Duodenal mucosa (tissue), 2 donors: ENCODE measurements at regions not wholly inside any gene's neighbourhood (a gene's known extent, or its start where the extent isn't known, plus 50 kb on each side); places are given as distances from the start of the nearest gene placed in this dataset.

Experiments
- H3K27ac ChIP-seq: one replicate; pipeline ENCODE4 v1.7.0; 2013; ENCODE audit warnings: low read depth, low read length
- H3K27me3 ChIP-seq, 2 donors: one replicate each; pipeline ENCODE4 v1.7.0; 2013; ENCODE audit warnings: low read length in 2 of 2, control low read depth in 1 of 2; ENCODE audit not compliant: insufficient read depth in 2 of 2, control insufficient read depth in 1 of 2
- H3K36me3 ChIP-seq, 2 donors: one replicate each; pipeline ENCODE4 v1.7.0; 2013; ENCODE audit warnings: low read length in 2 of 2, control low read depth in 1 of 2; ENCODE audit not compliant: insufficient read depth in 2 of 2, control insufficient read depth in 1 of 2
- H3K4me1 ChIP-seq, 2 donors: one replicate each; pipeline ENCODE4 v1.7.0; 2013; ENCODE audit warnings: low read length in 2 of 2, control low read depth in 1 of 2; ENCODE audit not compliant: insufficient read depth in 2 of 2, control insufficient read depth in 1 of 2
- H3K4me3 ChIP-seq, 2 donors: one replicate each; pipeline ENCODE4 v1.7.0; 2013; ENCODE audit warnings: low read length in 2 of 2, low read depth in 1 of 2
- H3K9ac ChIP-seq, 2 donors: one replicate each; pipeline ENCODE4 v1.7.0; 2013; ENCODE audit warnings: low read length in 2 of 2, low read depth in 1 of 2
- H3K9me3 ChIP-seq, 2 donors: one replicate each; pipeline ENCODE4 v1.7.0; 2013; ENCODE audit warnings: low read length in 2 of 2, control low read depth in 1 of 2; ENCODE audit not compliant: control insufficient read depth in 1 of 2

DNA sequence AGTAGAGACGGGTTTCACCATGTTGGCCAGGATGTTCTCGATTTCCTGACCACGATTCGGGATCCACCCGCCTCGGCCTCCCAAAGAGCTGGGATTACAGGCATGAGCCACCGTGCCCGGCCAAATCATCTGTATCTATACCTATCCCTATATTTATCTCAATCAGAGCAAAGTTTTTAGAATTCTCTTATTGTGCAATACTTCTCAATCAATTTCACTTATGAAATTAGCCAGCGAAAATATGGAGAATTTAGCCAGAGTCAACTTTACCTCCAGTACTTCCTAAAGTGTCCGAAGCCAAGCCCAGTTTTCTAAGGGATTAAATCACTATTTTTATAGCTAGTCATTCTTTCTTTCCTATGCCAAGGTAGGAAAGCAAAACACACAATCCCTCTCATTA lies 319.1 kb upstream of the PFKP start:
- Histone ChIP-seq H3K36me3 (no peaks in the 10 kb centered on the region), H3K9me3 (no peaks in the 10 kb centered on the region), H3K4me3 (no peak overlapping the region), H3K27me3 (no peaks in the 10 kb centered on the region), H3K9ac (no peak overlapping the region), H3K27ac (no peak overlapping the region), H3K4me1 (no peaks in the 10 kb centered on the region)

GRCh38 chr10:2746638-2747037 lies 320.7 kb upstream of the PFKP start:
- Histone ChIP-seq H3K27ac (no peak overlapping the region), H3K36me3 (no peaks in the 10 kb centered on the region), H3K9me3 (no peaks in the 10 kb centered on the region), H3K9ac (no peak overlapping the region), H3K27me3 (no peaks in the 10 kb centered on the region), H3K4me1 (no peaks in the 10 kb centered on the region), H3K4me3 (no peak overlapping the region)

GRCh38 chr10:2745666-2746065 lies 321.7 kb upstream of the PFKP start:
- Histone ChIP-seq H3K4me3 (no peak overlapping the region), H3K9me3 (no peaks in the 10 kb centered on the region), H3K9ac (no peak overlapping the region), H3K27ac (no peak overlapping the region), H3K27me3 (no peaks in the 10 kb centered on the region), H3K36me3 (no peaks in the 10 kb centered on the region), H3K4me1 (no peaks in the 10 kb centered on the region)

- Histone ChIP-seq H3K4me1 (no peaks in the 10 kb centered on the region), H3K9ac (no peak overlapping the region), H3K9me3 (no peaks in the 10 kb centered on the region), H3K4me3 (no peak overlapping the region), H3K27ac (no peak overlapping the region), H3K36me3 (no peaks in the 10 kb centered on the region), H3K27me3 (no peaks in the 10 kb centered on the region)
Observed at GRCh38 chr10:2744547-2745200, 322.7 kb upstream of the PFKP start.

DNA sequence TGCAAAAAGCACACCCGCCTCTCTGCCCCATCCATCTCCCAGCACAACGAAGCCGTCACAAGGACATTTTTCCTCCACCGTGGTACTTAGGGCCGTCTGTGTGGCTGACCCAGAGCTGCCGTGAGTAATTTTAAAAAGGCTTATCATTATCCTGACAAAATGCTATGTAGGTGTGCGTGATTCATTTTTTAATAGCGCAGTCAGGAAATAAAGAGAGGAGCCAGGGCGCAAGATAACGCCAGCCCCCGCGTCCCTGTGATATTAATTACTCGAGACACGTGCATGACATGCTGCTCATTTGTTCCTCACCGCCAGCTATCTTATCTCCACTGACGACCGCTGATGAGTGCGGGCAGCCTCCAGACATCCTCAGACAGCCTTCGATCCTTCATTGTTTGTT lies 332.7 kb upstream of the PFKP start:
- H3K27ac ChIP-seq: no peak overlapping the region
- peaks cover 0 to 2% of the 10 kb centered on the region in 2 donors for H3K9me3 ChIP-seq
- H3K4me3 ChIP-seq: no peak overlapping the region
- H3K9ac ChIP-seq: no peak overlapping the region
- no peaks in the 10 kb centered on the region for H3K27me3 ChIP-seq
- H3K4me1 ChIP-seq: no peaks in the 10 kb centered on the region
- no peaks in the 10 kb centered on the region for H3K36me3 ChIP-seq

GRCh38 chr10:2733278-2733963 lies 333.9 kb upstream of the PFKP start:
- no peak overlapping the region for H3K27ac ChIP-seq
- peaks cover 0 to 2% of the 10 kb centered on the region in 2 donors for H3K9me3 ChIP-seq
- no peaks in the 10 kb centered on the region for H3K4me1 ChIP-seq
- H3K36me3 ChIP-seq: no peaks in the 10 kb centered on the region
- H3K9ac ChIP-seq: no peak overlapping the region
- no peaks in the 10 kb centered on the region for H3K27me3 ChIP-seq
- no peak overlapping the region for H3K4me3 ChIP-seq

DNA sequence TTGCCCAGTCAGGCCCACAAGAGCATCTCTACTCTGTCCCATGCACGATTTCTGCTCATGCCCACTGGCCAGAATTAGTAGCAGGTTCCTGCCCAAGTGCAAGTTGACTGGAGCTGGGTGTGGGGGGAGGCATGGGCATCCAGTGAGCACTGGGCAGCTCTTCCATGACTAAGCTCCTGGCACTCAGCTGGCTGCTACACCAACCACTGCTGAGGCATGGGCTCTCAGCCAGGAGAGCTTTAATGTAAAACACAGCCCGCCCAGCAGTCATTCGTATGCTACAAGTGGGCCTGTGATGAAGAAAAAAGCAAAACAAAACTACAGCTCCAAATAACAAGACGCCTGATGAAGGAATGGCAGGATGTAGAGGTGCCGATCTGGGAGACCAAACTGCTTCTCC lies 335.4 kb upstream of the PFKP start:
- Histone ChIP-seq H3K27me3 (no peaks in the 10 kb centered on the region), H3K9ac (no peak overlapping the region), H3K36me3 (no peaks in the 10 kb centered on the region)

GRCh38 chr10:2729197-2729596 lies 338.2 kb upstream of the PFKP start:
- no peak overlapping the region for H3K4me3 ChIP-seq
- no peak overlapping the region for H3K27ac ChIP-seq
- peaks cover 0 to 2% of the 10 kb centered on the region in 2 donors for H3K9me3 ChIP-seq
- H3K9ac ChIP-seq: no peak overlapping the region
- H3K36me3 ChIP-seq: no peaks in the 10 kb centered on the region
- H3K4me1 ChIP-seq: no peaks in the 10 kb centered on the region
- no peaks in the 10 kb centered on the region for H3K27me3 ChIP-seq

More for the DNA sequence above, 335.4 kb upstream of the PFKP start:
- Histone ChIP-seq H3K4me3 (no peak overlapping the region), H3K4me1 (no peaks in the 10 kb centered on the region), H3K27ac (no peak overlapping the region), H3K9me3 (peaks cover 0 to 2% of the 10 kb centered on the region in 2 donors)

- H3K27ac ChIP-seq: no peak overlapping the region
- no peaks in the 10 kb centered on the region for H3K36me3 ChIP-seq
Observed at GRCh38 chr10:2728087-2728486, 339.3 kb upstream of the PFKP start.

GRCh38 chr10:2716596-2716995 lies 350.8 kb upstream of the PFKP start:
- no peaks in the 10 kb centered on the region for H3K9me3 ChIP-seq
- no peaks in the 10 kb centered on the region for H3K27me3 ChIP-seq
- H3K27ac ChIP-seq: no peak overlapping the region
- no peaks in the 10 kb centered on the region for H3K36me3 ChIP-seq
- H3K9ac ChIP-seq: no peak overlapping the region
- H3K4me3 ChIP-seq: no peak overlapping the region
- H3K4me1 ChIP-seq: no peaks in the 10 kb centered on the region

More at GRCh38 chr10:2728087-2728486, 339.3 kb upstream of the PFKP start:
- Histone ChIP-seq H3K4me3 (no peak overlapping the region), H3K4me1 (no peaks in the 10 kb centered on the region), H3K9ac (no peak overlapping the region), H3K27me3 (no peaks in the 10 kb centered on the region), H3K9me3 (peaks cover 0 to 2% of the 10 kb centered on the region in 2 donors)
